Activated T-cell treated with anti-CD3 and anti-CD28 coated beads, Interleukin-2, amount 50 U/mL, for 72 hours (primary cell): ENCODE measurements at regions not wholly inside any gene's neighbourhood (a gene's known extent, or its start where the extent isn't known, plus 50 kb on each side); places are given as distances from the start of the nearest gene placed in this dataset.
"Not testable (repeated sequence)": the region's sequence is repeated elsewhere in the genome, so short reads cannot be mapped to it uniquely, and the experiment has no call there.

ENCODE experiments used
- ATAC-seq, 2 donors: fragments of 150-1000 bp; cut with Tn5 transposase; replicated peaks in 1 of 2; 2 replicates each; pipeline ENCODE4 v1.10.0; 2021; ENCODE audit warnings: moderate library complexity in 2 of 2, mild to moderate bottlenecking in 1 of 2
- DNase-seq, 2 donors: peaks; one replicate each; pipeline ENCODE4 v3.0.0; 2021 to 2022; ENCODE audit warnings: mixed read lengths in 1 of 2
- H3K27ac Mint-ChIP-seq: one replicate; pipeline ENCODE4 v1.8.0; 2022; ENCODE audit warnings: mild to moderate bottlenecking, moderate library complexity, mixed read lengths
- H3K27me3 Mint-ChIP-seq: one replicate; pipeline ENCODE4 v1.8.0; 2022; ENCODE audit warnings: low read depth, mixed read lengths
- H3K36me3 Mint-ChIP-seq, 2 donors: one replicate each; pipeline ENCODE4 v1.8.0; 2022; ENCODE audit warnings: mixed read lengths in 2 of 2, mild to moderate bottlenecking in 1 of 2; ENCODE audit not compliant: insufficient read depth in 2 of 2
- H3K4me1 Mint-ChIP-seq: one replicate; pipeline ENCODE4 v1.8.0; 2022; ENCODE audit warnings: low read depth, mixed read lengths
- H3K4me3 Mint-ChIP-seq, 2 donors: one replicate each; pipeline ENCODE4 v1.8.0; 2022; ENCODE audit warnings: mild to moderate bottlenecking in 2 of 2, mixed read lengths in 2 of 2, moderate library complexity in 2 of 2
- H3K9me3 Mint-ChIP-seq, 2 donors: one replicate each; pipeline ENCODE4 v1.8.0; 2022; ENCODE audit warnings: mixed read lengths in 2 of 2

DNA sequence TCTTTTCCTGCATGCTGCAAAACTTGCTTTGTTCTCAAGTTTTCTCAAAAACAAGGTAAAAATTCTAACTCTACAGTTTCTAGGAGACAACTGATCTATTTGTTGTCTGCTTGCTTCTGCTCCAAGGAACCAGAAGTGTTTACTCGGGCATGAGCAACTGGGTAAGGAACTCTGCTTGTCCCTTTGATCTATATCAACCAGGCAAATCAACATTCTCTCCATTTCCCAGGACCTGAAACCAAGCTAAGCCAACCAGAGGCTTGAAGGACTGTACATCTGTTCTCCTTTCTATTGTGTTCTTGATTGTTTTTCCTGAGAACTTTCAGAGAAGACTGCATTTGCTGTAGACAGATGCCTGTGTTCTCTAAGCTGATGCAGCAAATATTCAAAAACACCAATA lies 335.0 kb upstream of the KCNH7 start:
- DNase-seq, result no peak
- Mint-ChIP-seq H3K27me3 (no peaks in the 10 kb centered on the region), H3K9me3 (no peaks in the 10 kb centered on the region), H3K36me3 (no peaks in the 10 kb centered on the region), H3K27ac (no peak overlapping the region), H3K4me1 (no peaks in the 10 kb centered on the region), H3K4me3 (no peak overlapping the region)
- no peak for ATAC-seq

DNA sequence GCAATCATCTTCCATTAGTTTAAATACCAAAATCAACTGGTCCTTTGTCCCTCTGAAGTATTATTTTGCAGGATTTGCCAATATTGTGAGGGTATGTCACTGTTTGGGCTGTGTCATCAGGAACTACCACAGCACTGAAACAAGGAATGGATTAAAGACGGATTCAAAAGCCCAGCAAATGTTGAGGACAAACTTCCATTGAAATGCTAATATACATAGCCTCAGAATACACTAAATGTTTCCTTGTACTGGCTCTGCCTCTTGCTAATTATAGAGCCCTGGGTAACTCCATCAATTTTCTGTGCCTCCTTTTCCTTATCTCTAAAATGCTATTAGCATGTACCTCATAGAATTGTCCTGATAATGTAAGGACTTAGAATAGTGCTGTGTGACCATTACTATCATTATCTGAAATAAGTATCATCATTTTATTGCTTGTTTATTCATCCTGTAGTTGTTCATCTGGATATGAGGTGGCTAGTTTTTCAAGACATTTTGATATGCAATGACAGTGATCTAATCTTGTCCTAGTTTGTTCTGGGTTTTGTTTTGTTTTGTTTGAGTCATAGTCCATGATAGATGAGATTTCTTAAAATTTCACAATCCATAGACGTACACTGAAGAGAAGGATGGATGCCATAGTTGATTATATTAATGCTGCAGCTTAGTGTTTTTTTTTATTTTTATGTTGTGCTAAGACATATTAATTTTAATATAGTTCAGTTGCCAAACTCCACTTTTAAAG lies 333.4 kb upstream of the KCNH7 start:
- DNase-seq (no peak), ATAC-seq (no peak)
- Mint-ChIP-seq H3K4me1 (no peaks in the 10 kb centered on the region), H3K36me3 (no peaks in the 10 kb centered on the region), H3K27me3 (no peaks in the 10 kb centered on the region), H3K4me3 (no peak overlapping the region), H3K27ac (no peak overlapping the region), H3K9me3 (no peaks in the 10 kb centered on the region)

DNA sequence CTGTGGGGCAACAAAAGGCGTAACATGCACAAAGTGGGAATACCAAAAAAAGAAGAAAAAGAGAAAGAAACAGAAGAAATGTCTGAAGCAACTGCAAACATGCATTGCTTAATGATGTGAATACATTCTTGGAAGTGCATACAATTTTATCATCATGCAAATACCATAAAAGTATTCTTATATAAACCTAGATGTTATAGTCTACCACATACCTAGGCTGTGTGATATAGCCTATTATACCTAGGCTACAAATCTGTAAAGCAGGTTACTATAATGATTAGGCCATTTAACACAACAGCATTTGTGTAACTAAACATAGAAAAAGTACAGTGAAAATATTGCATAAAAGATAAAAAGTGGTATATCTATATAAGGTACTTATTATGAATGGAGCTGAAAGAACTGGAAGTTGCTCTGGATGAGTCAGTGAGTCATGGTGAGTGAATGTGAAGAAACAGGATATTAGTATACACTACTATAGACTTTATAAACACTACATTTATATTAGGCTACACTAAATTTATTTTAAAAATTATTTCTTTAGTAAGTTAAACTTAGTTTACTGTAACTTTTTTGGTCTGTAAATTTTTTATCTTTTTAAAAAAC lies 319.4 kb upstream of the KCNH7 start:
- Mint-ChIP-seq H3K9me3 (no peaks in the 10 kb centered on the region), H3K4me1 (no peaks in the 10 kb centered on the region), H3K27me3 (no peaks in the 10 kb centered on the region), H3K27ac (no peak overlapping the region), H3K4me3 (no peak overlapping the region), H3K36me3 (no peaks in the 10 kb centered on the region)
- DNase-seq (no peak), ATAC-seq (no peak)

DNA sequence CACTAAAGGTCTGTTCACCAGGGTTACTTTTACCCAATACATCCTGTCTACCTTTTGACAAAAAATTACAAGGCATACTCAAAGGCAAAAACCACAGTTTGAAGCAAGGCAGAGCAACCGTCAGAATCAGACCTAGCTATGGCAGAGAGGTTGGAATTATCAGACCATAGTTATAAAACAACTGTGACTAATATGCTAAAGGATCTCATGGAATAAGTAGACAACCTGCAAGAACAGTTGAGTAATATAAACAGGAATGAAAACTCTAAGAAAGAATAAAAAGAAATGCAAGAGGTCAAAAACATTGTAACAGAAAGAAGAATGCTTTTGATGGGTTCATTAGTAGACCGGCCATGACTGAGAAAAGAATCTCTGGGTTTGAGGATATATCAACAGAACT lies 318.8 kb upstream of the KCNH7 start:
- H3K4me1 Mint-ChIP-seq, result no peaks in the 10 kb centered on the region
- H3K36me3 Mint-ChIP-seq, result no peaks in the 10 kb centered on the region
- DNase-seq, result no peak
- no peaks in the 10 kb centered on the region for H3K27me3 Mint-ChIP-seq
- no peaks in the 10 kb centered on the region for H3K9me3 Mint-ChIP-seq
- H3K27ac Mint-ChIP-seq, result no peak overlapping the region
- H3K4me3 Mint-ChIP-seq, result no peak overlapping the region
- ATAC-seq, result no peak

DNA sequence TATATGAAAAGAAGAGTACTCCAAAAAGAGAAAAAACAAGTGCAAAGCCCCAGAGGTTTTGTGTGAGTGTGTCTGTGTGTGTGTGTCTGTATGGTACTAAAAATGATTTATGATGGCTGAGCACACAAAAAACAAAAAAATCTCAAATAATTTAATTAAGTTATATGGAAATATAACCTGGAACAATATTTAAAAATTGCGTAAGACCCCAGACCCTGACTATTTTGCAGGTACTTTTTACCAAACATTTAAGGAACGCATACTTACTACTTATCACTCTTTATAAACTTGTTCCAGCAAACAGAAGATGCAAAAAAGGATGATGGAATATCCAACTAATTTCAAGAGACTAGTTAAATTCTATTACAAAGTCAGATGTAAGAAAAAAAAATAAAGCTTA lies 317.4 kb upstream of the KCNH7 start:
- H3K4me1 Mint-ChIP-seq, result no peaks in the 10 kb centered on the region
- H3K4me3 Mint-ChIP-seq, result no peak overlapping the region
- no peak overlapping the region for H3K27ac Mint-ChIP-seq
- no peaks in the 10 kb centered on the region for H3K36me3 Mint-ChIP-seq
- no peaks in the 10 kb centered on the region for H3K27me3 Mint-ChIP-seq
- H3K9me3 Mint-ChIP-seq, result no peaks in the 10 kb centered on the region
- ATAC-seq (no peak), DNase-seq (no peak)

DNA sequence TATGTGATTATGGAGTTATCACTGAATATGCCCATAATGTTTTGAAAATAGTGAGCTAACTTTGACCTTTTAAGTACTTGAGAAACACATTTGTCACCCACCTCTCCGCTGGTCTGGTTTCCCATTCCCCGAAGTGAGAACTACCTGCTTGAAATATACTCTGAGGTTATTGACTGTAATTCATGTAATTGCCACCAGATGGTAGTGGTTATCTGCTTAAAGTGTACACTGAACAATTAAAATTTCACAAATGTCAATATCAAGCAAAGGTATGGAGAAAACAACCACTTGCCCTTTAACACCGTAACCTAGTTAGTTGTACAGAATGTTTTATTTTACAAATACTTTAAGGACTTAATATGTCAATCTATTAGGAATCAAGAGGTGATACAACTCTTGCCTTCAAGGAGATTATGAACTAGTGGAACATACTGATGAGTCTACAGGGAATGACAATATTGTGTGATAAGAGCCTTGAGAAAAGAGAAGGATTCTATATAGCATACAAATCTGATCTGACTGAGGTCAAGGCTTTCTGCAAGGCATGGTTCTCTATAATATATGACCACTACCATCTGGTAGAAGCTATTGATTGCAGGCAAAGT lies 316.8 kb upstream of the KCNH7 start:
- DNase-seq (no peak), ATAC-seq (no peak)
- no peak overlapping the region for H3K4me3 Mint-ChIP-seq
- H3K4me1 Mint-ChIP-seq, result no peaks in the 10 kb centered on the region
- no peaks in the 10 kb centered on the region for H3K27me3 Mint-ChIP-seq
- no peaks in the 10 kb centered on the region for H3K9me3 Mint-ChIP-seq
- H3K27ac Mint-ChIP-seq, result no peak overlapping the region
- H3K36me3 Mint-ChIP-seq, result no peaks in the 10 kb centered on the region

DNA sequence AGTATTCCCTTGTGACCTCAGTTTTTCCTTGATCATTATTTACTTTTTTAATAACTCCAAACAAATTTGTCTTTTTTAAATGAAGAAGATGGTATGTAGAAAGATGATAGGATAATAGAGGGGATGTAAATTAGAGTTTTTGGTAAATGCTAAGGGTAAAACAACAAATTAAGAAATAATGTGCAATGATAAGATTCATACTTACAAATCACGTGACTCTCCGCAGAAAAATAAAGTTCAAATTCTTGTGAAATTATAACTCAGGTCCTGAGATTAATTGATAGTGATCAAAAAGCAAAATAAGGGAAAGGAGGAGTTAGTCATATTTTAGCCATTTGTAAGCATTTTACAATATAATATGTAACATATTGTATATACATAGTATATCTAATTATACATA lies 304.1 kb upstream of the KCNH7 start:
- ATAC-seq (no peak), DNase-seq (no peak)
- no peaks in the 10 kb centered on the region for H3K36me3 Mint-ChIP-seq
- no peak overlapping the region for H3K4me3 Mint-ChIP-seq
- H3K27ac Mint-ChIP-seq, result no peak overlapping the region
- no peaks in the 10 kb centered on the region for H3K4me1 Mint-ChIP-seq
- peaks cover 3 to 7% of the 10 kb centered on the region in 2 donors for H3K9me3 Mint-ChIP-seq
- no peaks in the 10 kb centered on the region for H3K27me3 Mint-ChIP-seq

DNA sequence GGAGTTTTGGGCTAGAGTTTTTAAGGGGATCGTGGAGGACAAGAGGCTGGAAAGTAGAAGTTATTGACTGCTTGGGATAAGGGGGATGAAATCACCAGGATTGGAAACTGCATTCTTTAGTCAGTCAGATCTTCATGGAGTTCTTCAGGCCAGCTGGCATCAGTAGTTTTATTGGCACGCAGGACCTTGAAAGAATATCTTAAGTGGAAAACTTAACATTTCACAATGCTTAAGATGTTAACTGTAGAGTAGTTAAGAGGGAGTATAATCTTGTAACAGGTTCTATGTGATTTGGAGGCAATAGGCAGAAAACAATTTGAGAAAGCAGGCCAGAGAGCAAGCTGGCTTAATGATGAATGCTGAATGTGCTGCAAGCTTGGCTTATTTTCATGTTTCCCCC lies 300.4 kb upstream of the KCNH7 start:
- DNase-seq (no peak), ATAC-seq (no peak)
- Mint-ChIP-seq H3K27me3 (no peaks in the 10 kb centered on the region), H3K4me3 (no peak overlapping the region), H3K9me3 (peaks cover 3% of the 10 kb centered on the region in 2 donors), H3K36me3 (no peaks in the 10 kb centered on the region), H3K27ac (no peak overlapping the region), H3K4me1 (no peaks in the 10 kb centered on the region)

DNA sequence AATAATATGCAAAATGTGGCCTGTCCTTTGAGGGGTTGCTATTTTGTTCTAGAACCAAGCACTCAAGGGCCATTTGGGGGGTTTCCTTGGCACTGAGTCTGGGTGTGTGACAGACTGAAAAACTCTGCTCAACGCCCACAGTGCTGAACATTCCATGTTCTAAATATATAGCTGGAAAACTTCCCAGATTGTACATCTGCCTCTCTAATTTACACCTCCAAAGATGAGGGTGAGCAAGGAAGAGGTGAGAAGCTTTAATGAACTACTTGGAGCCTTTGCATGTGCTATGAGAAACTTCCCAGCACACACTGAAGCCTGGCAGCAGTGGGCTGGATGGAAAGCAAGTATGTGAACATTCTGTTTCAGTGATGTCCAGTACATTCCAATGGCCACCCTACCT lies 296.7 kb upstream of the KCNH7 start:
- Mint-ChIP-seq H3K9me3 (peaks cover 3% of the 10 kb centered on the region in 2 donors), H3K36me3 (no peaks in the 10 kb centered on the region), H3K4me3 (no peak overlapping the region), H3K27me3 (no peaks in the 10 kb centered on the region), H3K4me1 (no peaks in the 10 kb centered on the region), H3K27ac (no peak overlapping the region)
- no peak for ATAC-seq
- DNase-seq, result no peak

DNA sequence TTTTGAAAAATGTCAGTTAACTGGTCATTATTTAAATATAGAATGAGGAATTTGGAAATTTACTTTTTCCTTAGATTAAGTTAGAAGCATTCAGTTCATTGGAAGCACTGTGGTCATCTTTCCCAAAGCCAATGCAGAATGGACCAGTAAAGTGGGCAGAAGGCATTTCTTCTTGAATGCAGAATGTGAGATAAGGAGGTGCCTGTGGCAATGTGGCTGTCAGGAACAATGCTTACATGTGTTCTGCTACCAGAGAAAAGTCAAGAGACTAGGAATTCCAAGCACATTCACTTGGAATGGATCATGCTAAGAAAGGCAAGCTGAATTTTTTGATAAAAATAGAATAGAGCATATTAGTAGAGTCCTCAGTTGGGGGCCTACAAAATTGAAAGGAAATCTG lies 295.0 kb upstream of the KCNH7 start:
- H3K4me3 Mint-ChIP-seq, result no peak overlapping the region
- no peaks in the 10 kb centered on the region for H3K27me3 Mint-ChIP-seq
- peaks cover under 1% of the 10 kb centered on the region in 2 donors for H3K9me3 Mint-ChIP-seq
- no peak overlapping the region for H3K27ac Mint-ChIP-seq
- DNase-seq (no peak), ATAC-seq (no peak)
- H3K36me3 Mint-ChIP-seq, result no peaks in the 10 kb centered on the region
- no peaks in the 10 kb centered on the region for H3K4me1 Mint-ChIP-seq

DNA sequence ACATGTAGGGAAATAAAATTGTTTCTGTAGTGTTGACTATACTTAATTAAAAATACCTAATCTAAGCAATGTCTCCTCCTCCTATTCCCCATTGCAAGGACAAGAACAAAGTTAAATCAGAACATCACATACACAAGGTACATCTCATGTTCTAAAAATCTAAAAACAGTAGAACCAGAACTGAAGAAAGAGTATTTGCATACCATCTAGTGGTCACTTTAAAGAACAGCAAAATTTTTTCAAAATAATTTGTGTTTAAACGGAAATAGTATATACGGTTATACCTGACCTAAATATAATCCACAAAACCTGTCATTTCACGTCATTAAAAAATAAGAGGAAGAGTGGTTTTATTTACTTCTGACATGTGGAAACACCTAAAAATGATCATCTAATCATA lies 294.3 kb upstream of the KCNH7 start:
- H3K4me3 Mint-ChIP-seq, result no peak overlapping the region
- no peaks in the 10 kb centered on the region for H3K9me3 Mint-ChIP-seq
- no peak for ATAC-seq
- H3K27ac Mint-ChIP-seq, result no peak overlapping the region
- DNase-seq, result no peak
- H3K36me3 Mint-ChIP-seq, result no peaks in the 10 kb centered on the region
- no peaks in the 10 kb centered on the region for H3K27me3 Mint-ChIP-seq
- no peaks in the 10 kb centered on the region for H3K4me1 Mint-ChIP-seq

DNA sequence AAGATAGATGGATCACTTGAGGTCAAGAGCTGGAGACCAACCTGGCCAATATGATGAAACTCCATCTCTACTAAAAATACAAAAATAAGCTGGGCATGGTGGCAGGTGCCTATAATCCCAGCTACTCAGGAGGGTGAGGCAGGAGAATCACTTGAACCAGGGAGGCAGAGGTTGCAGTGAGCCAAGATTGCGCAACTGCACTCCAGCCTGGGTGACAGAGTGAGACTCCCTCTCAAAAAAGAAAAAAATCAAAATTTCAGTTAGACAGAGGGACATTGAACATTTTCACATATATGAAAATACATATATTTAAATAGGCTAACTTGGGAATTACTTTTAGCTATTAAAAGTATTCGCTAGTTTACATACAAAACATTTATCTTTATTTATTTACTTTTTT lies 293.6 kb upstream of the KCNH7 start:
- ATAC-seq, H3K27me3 Mint-ChIP-seq, H3K27ac Mint-ChIP-seq, H3K9me3 Mint-ChIP-seq, DNase-seq, H3K4me3 Mint-ChIP-seq, H3K4me1 Mint-ChIP-seq, H3K36me3 Mint-ChIP-seq: not testable (repeated sequence)

DNA sequence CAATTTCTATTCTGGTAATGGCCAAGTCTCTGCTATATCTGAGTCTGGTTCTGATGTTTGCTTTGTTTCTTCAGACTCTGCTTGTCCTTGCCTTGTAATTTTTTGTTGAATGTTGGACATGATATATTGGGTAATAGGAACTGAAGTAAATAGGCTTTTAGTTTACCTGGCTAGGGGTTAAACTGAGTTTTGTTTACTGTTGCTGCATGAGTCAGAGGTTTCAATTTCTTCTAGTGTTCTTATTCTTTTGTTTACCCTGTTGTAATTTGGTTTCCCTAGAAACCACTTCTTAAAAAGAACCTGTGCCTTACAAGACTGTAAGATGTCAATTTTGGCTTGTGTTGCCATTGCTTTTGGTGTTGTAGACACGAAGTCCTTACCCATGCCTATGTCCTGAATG lies 285.0 kb upstream of the KCNH7 start:
- DNase-seq (no peak), ATAC-seq (no peak)
- H3K36me3 Mint-ChIP-seq, result no peaks in the 10 kb centered on the region
- no peaks in the 10 kb centered on the region for H3K27me3 Mint-ChIP-seq
- no peak overlapping the region for H3K27ac Mint-ChIP-seq
- no peak overlapping the region for H3K4me3 Mint-ChIP-seq
- H3K9me3 Mint-ChIP-seq, result peaks cover 3 to 4% of the 10 kb centered on the region in 2 donors
- H3K4me1 Mint-ChIP-seq, result no peaks in the 10 kb centered on the region

DNA sequence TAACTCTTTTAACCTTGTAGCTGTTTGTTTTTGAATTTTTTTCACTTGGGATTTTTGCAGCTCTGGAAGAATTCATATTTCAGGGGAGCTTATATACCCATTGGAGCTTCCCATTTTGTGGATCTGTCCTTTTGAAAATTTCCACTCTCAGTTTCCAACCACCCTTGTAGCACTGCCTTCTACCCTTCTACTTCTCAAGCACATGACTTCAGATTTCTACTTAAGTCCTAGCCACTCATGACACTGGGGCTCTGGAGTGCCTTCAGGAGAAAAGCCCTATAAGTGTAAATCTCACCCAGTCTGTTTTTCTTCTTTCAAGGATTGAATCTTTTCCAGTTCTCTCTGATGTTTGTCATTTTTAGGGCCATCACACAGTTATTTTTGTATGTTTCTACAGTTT lies 283.7 kb upstream of the KCNH7 start:
- Mint-ChIP-seq H3K36me3 (no peaks in the 10 kb centered on the region), H3K27ac (no peak overlapping the region), H3K4me1 (no peaks in the 10 kb centered on the region), H3K9me3 (peaks cover 3 to 4% of the 10 kb centered on the region in 2 donors), H3K4me3 (no peak overlapping the region), H3K27me3 (no peaks in the 10 kb centered on the region)
- no peak for ATAC-seq
- DNase-seq, result no peak
